ENCODE measurements at regions not wholly inside any gene's neighbourhood (a gene's known extent, or its start where the extent isn't known, plus 50 kb on each side); places are given as distances from the start of the nearest gene placed in this dataset.

- peaks cover 11% of the 10 kb centered on the region for H3K4me1 ChIP-seq (ENCODE audit: insufficient read depth, low read length)
- H3K27ac ChIP-seq (ENCODE audit: low read length), result no peak overlapping the region
- H3K36me3 ChIP-seq (ENCODE audit: insufficient read depth, low read depth, low read length), result no peaks in the 10 kb centered on the region
- H3K9me3 ChIP-seq (ENCODE audit: insufficient read depth, low read depth, low read length), result no peaks in the 10 kb centered on the region
- no peak overlapping the region for H3K4me3 ChIP-seq (ENCODE audit: low read length)
- H3K27me3 ChIP-seq (ENCODE audit: insufficient read depth, low read length), result no peaks in the 10 kb centered on the region
- H3K9ac ChIP-seq (ENCODE audit: low read depth, low read length), result no peak overlapping the region
These were observed 243.7 kb downstream of the SLC16A7 start for GRCh38 chr12:59839514-59839913.

DNA sequence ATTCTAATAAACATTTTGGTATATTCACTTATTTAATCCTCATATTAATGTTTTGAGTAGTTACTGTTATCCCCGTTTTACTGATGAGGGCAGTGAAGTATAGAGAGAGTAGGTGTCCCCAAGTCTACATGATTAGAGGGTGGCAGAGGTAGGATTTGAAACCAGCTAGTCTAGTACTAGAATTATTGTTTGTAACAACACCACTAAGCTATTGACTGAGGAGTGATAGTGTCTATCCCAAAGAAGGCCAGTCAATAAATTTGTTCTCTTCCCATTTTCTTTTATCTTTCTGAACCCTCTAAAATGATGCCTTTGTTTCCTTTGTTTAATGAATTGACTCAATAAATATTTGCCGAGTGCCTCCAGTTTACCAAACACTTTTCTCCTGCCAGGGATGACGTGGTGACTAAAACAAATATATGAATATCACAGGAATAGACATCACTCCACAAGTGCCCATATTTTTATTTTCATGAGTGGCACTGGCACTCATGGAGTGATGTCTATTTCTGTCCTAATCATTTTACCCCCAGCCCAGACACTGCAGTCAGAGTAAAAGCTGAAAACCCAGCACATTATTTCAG lies 247.5 kb downstream of the SLC16A7 start:
- H3K27ac ChIP-seq (ENCODE audit: low read length), result no peak overlapping the region
- H3K27me3 ChIP-seq (ENCODE audit: insufficient read depth, low read length), result no peaks in the 10 kb centered on the region
- no peak overlapping the region for H3K4me3 ChIP-seq (ENCODE audit: low read length)
- no peaks in the 10 kb centered on the region for H3K36me3 ChIP-seq (ENCODE audit: insufficient read depth, low read depth, low read length)
- peaks cover 15% of the 10 kb centered on the region for H3K4me1 ChIP-seq (ENCODE audit: insufficient read depth, low read length)
- H3K9me3 ChIP-seq (ENCODE audit: insufficient read depth, low read depth, low read length), result no peaks in the 10 kb centered on the region
- H3K9ac ChIP-seq (ENCODE audit: low read depth, low read length), result no peak overlapping the region

DNA sequence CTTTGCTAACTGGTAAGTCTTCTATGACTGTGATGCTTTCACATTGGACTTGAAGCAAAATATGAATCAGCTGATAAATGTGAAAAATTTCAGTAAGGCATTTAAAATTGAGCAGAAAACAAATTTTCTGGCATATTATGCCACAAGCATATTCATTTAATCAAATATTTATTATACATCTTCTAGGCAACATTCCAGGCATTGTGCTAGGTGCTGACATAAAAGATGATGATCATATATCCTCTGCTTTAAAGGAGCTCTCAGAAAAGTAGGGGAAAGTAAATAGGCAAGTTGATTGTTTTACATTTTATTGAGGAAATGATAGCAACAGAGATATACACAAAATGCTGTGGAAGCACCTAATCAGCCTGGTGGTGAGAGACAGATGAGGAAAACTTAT lies 248.9 kb downstream of the SLC16A7 start:
- Histone ChIP-seq H3K4me3 (ENCODE audit: low read length) (no peak overlapping the region), H3K4me1 (ENCODE audit: insufficient read depth, low read length) (peaks cover 15% of the 10 kb centered on the region), H3K27ac (ENCODE audit: low read length) (no peak overlapping the region)

DNA sequence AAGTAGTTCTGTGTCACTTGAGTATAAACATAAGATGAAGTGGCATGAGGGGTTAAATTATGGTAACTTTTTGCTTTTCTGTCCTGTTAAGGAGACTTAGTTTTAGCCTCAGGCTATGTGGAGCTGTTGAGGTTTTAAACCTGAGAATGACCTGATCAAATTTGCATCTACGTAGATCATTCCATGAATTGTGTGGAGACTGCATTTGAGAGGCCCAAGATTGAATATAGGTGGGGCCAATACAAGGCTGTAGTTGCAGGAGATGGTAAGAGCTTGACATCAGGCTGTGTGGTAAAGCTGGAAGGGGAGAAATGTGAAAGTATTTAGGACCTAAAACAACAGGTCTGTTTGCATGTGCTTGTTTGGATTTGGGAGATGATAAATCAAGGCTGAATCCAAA lies 249.5 kb downstream of the SLC16A7 start:
- Histone ChIP-seq H3K9me3 (ENCODE audit: insufficient read depth, low read depth, low read length) (no peaks in the 10 kb centered on the region), H3K9ac (ENCODE audit: low read depth, low read length) (no peak overlapping the region), H3K36me3 (ENCODE audit: insufficient read depth, low read depth, low read length) (no peaks in the 10 kb centered on the region), H3K27me3 (ENCODE audit: insufficient read depth, low read length) (no peaks in the 10 kb centered on the region), H3K4me3 (ENCODE audit: low read length) (no peak overlapping the region), H3K4me1 (ENCODE audit: insufficient read depth, low read length) (peaks cover 15% of the 10 kb centered on the region), H3K27ac (ENCODE audit: low read length) (no peak overlapping the region)

More for the DNA sequence above, 248.9 kb downstream of the SLC16A7 start:
- Histone ChIP-seq H3K9me3 (ENCODE audit: insufficient read depth, low read depth, low read length) (no peaks in the 10 kb centered on the region), H3K27me3 (ENCODE audit: insufficient read depth, low read length) (no peaks in the 10 kb centered on the region), H3K9ac (ENCODE audit: low read depth, low read length) (no peak overlapping the region), H3K36me3 (ENCODE audit: insufficient read depth, low read depth, low read length) (no peaks in the 10 kb centered on the region)

DNA sequence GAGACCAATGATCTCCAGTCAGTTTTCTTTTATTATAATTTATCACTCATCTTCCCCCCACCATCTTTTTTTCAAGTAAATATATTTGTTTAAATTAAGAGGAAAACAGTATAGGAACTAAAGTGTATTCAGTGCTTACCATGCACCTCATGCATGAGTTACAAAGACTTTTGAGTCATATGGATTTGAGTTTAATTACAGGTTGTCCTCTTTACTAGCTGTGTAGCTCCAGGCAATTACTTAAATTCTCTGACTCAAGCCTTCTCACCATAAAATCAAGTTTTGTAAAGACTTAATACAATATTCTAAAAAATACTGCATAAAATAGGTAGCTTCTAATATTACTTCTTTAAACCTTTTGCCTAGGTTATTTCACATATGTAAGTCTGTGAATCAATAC lies 251.3 kb downstream of the SLC16A7 start:
- Histone ChIP-seq H3K4me1 (ENCODE audit: insufficient read depth, low read length) (peaks cover 15% of the 10 kb centered on the region), H3K27me3 (ENCODE audit: insufficient read depth, low read length) (no peaks in the 10 kb centered on the region), H3K36me3 (ENCODE audit: insufficient read depth, low read depth, low read length) (no peaks in the 10 kb centered on the region), H3K9me3 (ENCODE audit: insufficient read depth, low read depth, low read length) (no peaks in the 10 kb centered on the region), H3K9ac (ENCODE audit: low read depth, low read length) (no peak overlapping the region), H3K4me3 (ENCODE audit: low read length) (no peak overlapping the region), H3K27ac (ENCODE audit: low read length) (no peak overlapping the region)

DNA sequence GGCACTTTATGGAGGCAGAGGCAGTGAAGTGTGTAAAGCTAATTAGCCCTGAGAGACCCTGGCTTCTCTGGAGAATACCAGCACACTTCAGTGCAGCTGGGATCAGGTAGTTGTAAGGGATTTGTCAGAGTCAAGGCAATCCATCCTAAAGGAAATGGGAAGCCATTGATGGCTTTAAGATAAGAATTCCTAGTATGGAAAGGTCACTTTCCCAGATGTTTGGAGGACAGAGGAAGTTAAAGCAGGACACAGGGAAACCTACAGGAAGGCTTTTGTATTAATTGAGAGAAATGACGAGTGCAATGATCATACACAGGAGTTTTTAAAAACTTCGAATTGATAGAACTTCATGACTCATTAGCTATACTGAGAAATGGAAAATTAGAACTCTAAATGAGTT lies 254.4 kb downstream of the SLC16A7 start:
- no peaks in the 10 kb centered on the region for H3K9me3 ChIP-seq (ENCODE audit: insufficient read depth, low read depth, low read length)
- H3K4me3 ChIP-seq (ENCODE audit: low read length), result no peak overlapping the region
- no peaks in the 10 kb centered on the region for H3K27me3 ChIP-seq (ENCODE audit: insufficient read depth, low read length)
- no peak overlapping the region for H3K27ac ChIP-seq (ENCODE audit: low read length)
- H3K4me1 ChIP-seq (ENCODE audit: insufficient read depth, low read length), result no peaks in the 10 kb centered on the region
- H3K36me3 ChIP-seq (ENCODE audit: insufficient read depth, low read depth, low read length), result no peaks in the 10 kb centered on the region
- no peak overlapping the region for H3K9ac ChIP-seq (ENCODE audit: low read depth, low read length)

DNA sequence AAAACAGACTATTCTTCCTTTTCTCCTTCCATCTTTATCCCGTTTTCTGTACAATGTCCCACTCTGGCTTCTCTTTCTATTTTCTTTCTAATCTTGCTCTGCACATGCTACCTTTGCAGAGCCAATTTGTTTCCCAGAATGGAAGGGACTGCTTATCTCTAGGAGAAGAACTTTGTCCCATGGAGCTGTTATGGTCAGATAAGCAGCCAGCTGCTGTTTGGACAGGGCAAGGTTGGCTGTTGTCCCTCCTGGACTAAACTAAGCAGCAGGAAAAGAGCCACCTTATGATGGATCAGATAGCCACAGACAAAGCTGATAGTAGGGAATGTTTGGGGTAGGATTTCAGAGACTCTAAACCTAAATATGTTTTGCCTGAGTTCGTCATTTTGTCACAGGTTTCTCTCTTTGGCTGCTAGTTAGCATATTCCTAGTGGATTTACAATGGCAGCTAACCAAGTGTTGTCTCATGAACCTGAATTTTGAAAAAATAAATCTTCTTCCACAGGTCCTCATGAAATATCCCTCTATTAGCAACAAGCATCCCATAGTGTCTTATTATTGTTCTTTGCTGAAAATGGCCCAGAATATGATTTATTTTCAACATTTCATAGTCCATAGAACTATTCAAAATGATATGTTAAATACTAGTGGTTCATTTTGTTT lies 262.8 kb downstream of the SLC16A7 start:
- no peak overlapping the region for H3K4me3 ChIP-seq (ENCODE audit: low read length)
- H3K27me3 ChIP-seq (ENCODE audit: insufficient read depth, low read length), result no peaks in the 10 kb centered on the region
- no peak overlapping the region for H3K9ac ChIP-seq (ENCODE audit: low read depth, low read length)
- H3K36me3 ChIP-seq (ENCODE audit: insufficient read depth, low read depth, low read length), result no peaks in the 10 kb centered on the region
- H3K27ac ChIP-seq (ENCODE audit: low read length), result no peak overlapping the region
- H3K9me3 ChIP-seq (ENCODE audit: insufficient read depth, low read depth, low read length), result no peaks in the 10 kb centered on the region
- no peaks in the 10 kb centered on the region for H3K4me1 ChIP-seq (ENCODE audit: insufficient read depth, low read length)

GRCh38 chr12:59859171-59859510 lies 263.3 kb downstream of the SLC16A7 start:
- no peak overlapping the region for H3K9ac ChIP-seq (ENCODE audit: low read depth, low read length)
- H3K27me3 ChIP-seq (ENCODE audit: insufficient read depth, low read length), result no peaks in the 10 kb centered on the region
- H3K27ac ChIP-seq (ENCODE audit: low read length), result no peak overlapping the region
- no peak overlapping the region for H3K4me3 ChIP-seq (ENCODE audit: low read length)
- H3K36me3 ChIP-seq (ENCODE audit: insufficient read depth, low read depth, low read length), result no peaks in the 10 kb centered on the region
- no peaks in the 10 kb centered on the region for H3K9me3 ChIP-seq (ENCODE audit: insufficient read depth, low read depth, low read length)
- no peaks in the 10 kb centered on the region for H3K4me1 ChIP-seq (ENCODE audit: insufficient read depth, low read length)

GRCh38 chr12:59861635-59862034 lies 265.8 kb downstream of the SLC16A7 start:
- Histone ChIP-seq H3K27me3 (ENCODE audit: insufficient read depth, low read length) (no peaks in the 10 kb centered on the region), H3K36me3 (ENCODE audit: insufficient read depth, low read depth, low read length) (no peaks in the 10 kb centered on the region), H3K9ac (ENCODE audit: low read depth, low read length) (no peak overlapping the region)

GRCh38 chr12:59867055-59867454 lies 271.2 kb downstream of the SLC16A7 start:
- no peak overlapping the region for H3K27ac ChIP-seq (ENCODE audit: low read length)
- no peaks in the 10 kb centered on the region for H3K27me3 ChIP-seq (ENCODE audit: insufficient read depth, low read length)
- H3K36me3 ChIP-seq (ENCODE audit: insufficient read depth, low read depth, low read length), result no peaks in the 10 kb centered on the region
- no peak overlapping the region for H3K9ac ChIP-seq (ENCODE audit: low read depth, low read length)
- H3K9me3 ChIP-seq (ENCODE audit: insufficient read depth, low read depth, low read length), result no peaks in the 10 kb centered on the region
- H3K4me1 ChIP-seq (ENCODE audit: insufficient read depth, low read length), result no peaks in the 10 kb centered on the region
- H3K4me3 ChIP-seq (ENCODE audit: low read length), result no peak overlapping the region

More at GRCh38 chr12:59861635-59862034, 265.8 kb downstream of the SLC16A7 start:
- Histone ChIP-seq H3K27ac (ENCODE audit: low read length) (no peak overlapping the region), H3K9me3 (ENCODE audit: insufficient read depth, low read depth, low read length) (no peaks in the 10 kb centered on the region), H3K4me3 (ENCODE audit: low read length) (no peak overlapping the region), H3K4me1 (ENCODE audit: insufficient read depth, low read length) (no peaks in the 10 kb centered on the region)

DNA sequence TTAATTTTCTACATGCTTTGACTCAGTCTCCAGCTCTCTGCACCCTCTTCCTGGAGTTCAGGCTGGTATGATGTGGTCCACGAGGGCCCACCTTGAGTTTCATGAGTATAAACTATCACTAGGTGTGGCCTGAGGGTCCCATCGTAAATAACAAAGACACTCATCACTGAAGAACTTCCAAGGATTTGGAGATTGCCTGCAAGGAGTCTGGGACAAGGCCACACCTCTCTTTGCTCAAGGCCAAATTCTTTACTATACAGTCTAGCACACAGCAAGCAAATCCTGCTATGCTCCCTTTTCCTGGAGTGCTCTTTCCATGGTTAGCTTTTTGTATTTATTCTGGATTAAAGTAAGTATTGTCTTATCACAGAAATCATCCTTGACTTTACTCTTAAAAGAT lies 271.9 kb downstream of the SLC16A7 start:
- H3K27ac ChIP-seq (ENCODE audit: low read length), result no peak overlapping the region
- H3K4me3 ChIP-seq (ENCODE audit: low read length), result no peak overlapping the region
- H3K27me3 ChIP-seq (ENCODE audit: insufficient read depth, low read length), result no peaks in the 10 kb centered on the region
- H3K9ac ChIP-seq (ENCODE audit: low read depth, low read length), result no peak overlapping the region
- H3K36me3 ChIP-seq (ENCODE audit: insufficient read depth, low read depth, low read length), result no peaks in the 10 kb centered on the region
- no peaks in the 10 kb centered on the region for H3K9me3 ChIP-seq (ENCODE audit: insufficient read depth, low read depth, low read length)
- no peaks in the 10 kb centered on the region for H3K4me1 ChIP-seq (ENCODE audit: insufficient read depth, low read length)

DNA sequence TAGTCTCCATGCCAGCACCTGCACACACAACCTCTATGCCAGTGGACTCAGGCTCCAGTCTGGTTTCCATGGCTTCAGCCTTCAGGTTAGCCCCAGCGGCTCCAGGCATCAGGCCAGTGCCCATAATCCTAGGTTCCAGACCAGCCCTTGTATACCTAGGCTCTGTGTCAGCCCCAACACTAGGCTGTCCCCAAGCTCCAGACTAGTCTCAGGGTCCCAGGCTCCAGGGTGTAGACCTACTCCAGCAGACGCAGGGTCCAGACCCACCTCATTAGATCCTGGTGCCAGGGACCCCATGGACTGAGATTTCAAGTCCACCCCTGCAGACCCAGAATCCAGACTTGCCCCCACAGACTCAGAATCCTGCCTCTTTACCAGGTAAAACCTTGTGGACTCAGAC lies 275.9 kb downstream of the SLC16A7 start:
- Histone ChIP-seq H3K4me3 (ENCODE audit: low read length) (no peak overlapping the region), H3K36me3 (ENCODE audit: insufficient read depth, low read depth, low read length) (no peaks in the 10 kb centered on the region), H3K27me3 (ENCODE audit: insufficient read depth, low read length) (no peaks in the 10 kb centered on the region), H3K4me1 (ENCODE audit: insufficient read depth, low read length) (peaks cover 8% of the 10 kb centered on the region; the same call in 1 of the 2 replicates), H3K27ac (ENCODE audit: low read length) (no peak overlapping the region), H3K9me3 (ENCODE audit: insufficient read depth, low read depth, low read length) (no peaks in the 10 kb centered on the region), H3K9ac (ENCODE audit: low read depth, low read length) (no peak overlapping the region)

Measured in iPS-20b (cell line).